ENCODE measurements at regions not wholly inside any gene's neighbourhood (a gene's known extent, or its start where the extent isn't known, plus 50 kb on each side); places are given as distances from the start of the nearest gene placed in this dataset.

GRCh38 chr6:168161371-168161750, 82.3 kb upstream of the FRMD1 start:
- peaks cover 0 to 5% of the 10 kb centered on the region in 2 donors for H3K4me1 ChIP-seq
- intact Hi-C loops (cut with DNase I; ENCODE audit: low total_unique reads) = no loop called here
- TF ChIP-seq POLR2AphosphoS5 (IDR thresholded peaks at IDR 0.05) (no peak), POLR2A (IDR thresholded peaks at IDR 0.05) (no peak), CTCF (IDR thresholded peaks at IDR 0.05) (no peak)
- H3K27me3 ChIP-seq = no peaks in the 10 kb centered on the region
- no peaks in the 10 kb centered on the region for H3K9me3 ChIP-seq
- H3K36me3 ChIP-seq = no peaks in the 10 kb centered on the region
- no peak overlapping the region for H3K27ac ChIP-seq
- no peak overlapping the region for H3K4me3 ChIP-seq
- DNase-seq (ENCODE audit: low spot score in 2 of 2) = no peak

- Histone ChIP-seq H3K9me3 (no peaks in the 10 kb centered on the region), H3K27ac (no peak overlapping the region), H3K4me1 (peaks cover 0 to 5% of the 10 kb centered on the region in 2 donors), H3K36me3 (no peaks in the 10 kb centered on the region), H3K4me3 (no peak overlapping the region), H3K27me3 (no peaks in the 10 kb centered on the region)
- DNase-seq (ENCODE audit: low spot score in 2 of 2) = no peak
- TF ChIP-seq POLR2AphosphoS5 (IDR thresholded peaks at IDR 0.05) (no peak), POLR2A (IDR thresholded peaks at IDR 0.05) (no peak), CTCF (IDR thresholded peaks at IDR 0.05) (no peak)
- intact Hi-C loops (cut with DNase I; ENCODE audit: low total_unique reads) = no loop called here
Measured at GRCh38 chr6:168160506-168161370, 81.7 kb upstream of the FRMD1 start.

- intact Hi-C loops (cut with DNase I; ENCODE audit: low total_unique reads) = no loop called here
- TF ChIP-seq POLR2A (IDR thresholded peaks at IDR 0.05) (no peak), POLR2AphosphoS5 (IDR thresholded peaks at IDR 0.05) (no peak), CTCF (IDR thresholded peaks at IDR 0.05) (no peak)
- no peak overlapping the region for H3K4me3 ChIP-seq
- H3K4me1 ChIP-seq = peaks cover 0 to 5% of the 10 kb centered on the region in 2 donors
- no peaks in the 10 kb centered on the region for H3K9me3 ChIP-seq
- H3K36me3 ChIP-seq = no peaks in the 10 kb centered on the region
- no peak overlapping the region for H3K27ac ChIP-seq
- no peaks in the 10 kb centered on the region for H3K27me3 ChIP-seq
- no peak for DNase-seq (ENCODE audit: low spot score in 2 of 2)
Measured at GRCh38 chr6:168159506-168159905, 80.5 kb upstream of the FRMD1 start.

- peak in 1 of 2 donors; percentile 13 for DNase-seq (ENCODE audit: low spot score in 2 of 2)
- no peaks in the 10 kb centered on the region for H3K9me3 ChIP-seq
- H3K4me3 ChIP-seq = no peak overlapping the region
- no peak for TF ChIP-seq POLR2A (IDR thresholded peaks at IDR 0.05)
- no peak for TF ChIP-seq POLR2AphosphoS5 (IDR thresholded peaks at IDR 0.05)
- no peak for TF ChIP-seq CTCF (IDR thresholded peaks at IDR 0.05)
- H3K27me3 ChIP-seq = no peaks in the 10 kb centered on the region
- H3K4me1 ChIP-seq = peaks cover 0 to 5% of the 10 kb centered on the region in 2 donors
- no peak overlapping the region for H3K27ac ChIP-seq
- no peaks in the 10 kb centered on the region for H3K36me3 ChIP-seq
- intact Hi-C loops (cut with DNase I; ENCODE audit: low total_unique reads) = no loop called here
Measured at GRCh38 chr6:168158980-168159349, 80.0 kb upstream of the FRMD1 start.

GRCh38 chr6:168158213-168158979, 79.4 kb upstream of the FRMD1 start:
- TF ChIP-seq CTCF (IDR thresholded peaks at IDR 0.05) = no peak
- TF ChIP-seq POLR2AphosphoS5 (IDR thresholded peaks at IDR 0.05) = no peak
- TF ChIP-seq POLR2A (IDR thresholded peaks at IDR 0.05) = no peak
- H3K27me3 ChIP-seq = no peaks in the 10 kb centered on the region
- no peaks in the 10 kb centered on the region for H3K9me3 ChIP-seq
- peak overlapping the region in 2 of 3 donors; percentile 35 to 45 for H3K4me3 ChIP-seq
- peaks cover 0 to 5% of the 10 kb centered on the region in 2 donors for H3K4me1 ChIP-seq
- H3K36me3 ChIP-seq = no peaks in the 10 kb centered on the region
- intact Hi-C loops (cut with DNase I; ENCODE audit: low total_unique reads) = no loop called here
- peak overlapping the region in 1 of 2 donors; percentile 41 for H3K27ac ChIP-seq
- DNase-seq (ENCODE audit: low spot score in 2 of 2) = peak in 1 of 2 donors; percentile 50
